Kidney (tissue), 13 donors: ENCODE measurements at regions not wholly inside any gene's neighbourhood (a gene's known extent, or its start where the extent isn't known, plus 50 kb on each side); places are given as distances from the start of the nearest gene placed in this dataset.

Experiments used
- DNase-seq, 5 donors: peaks; one replicate each; pipeline ENCODE4 v3.0.0-alpha.2; 2013 to 2020
- FAIRE-seq: peaks from 2 replicates; lab custom pipeline; 2012; peaks lifted over from hg19 to GRCh38; lab: Jason Lieb, UNC
- H3K27ac ChIP-seq, 2 donors: one replicate each; pipeline ENCODE4 v1.7.0; 2013; ENCODE audit warnings: low read depth in 2 of 2, low read length in 2 of 2, inconsistent platforms in 1 of 2
- H3K27me3 ChIP-seq: one replicate; pipeline ENCODE4 v1.7.1; 2013; ENCODE audit warnings: low read length, inconsistent platforms; ENCODE audit not compliant: control insufficient read depth, insufficient read depth
- H3K36me3 ChIP-seq, 3 donors: one replicate each; pipeline versions ENCODE4 v1.7.0 to v1.7.1; 2013; ENCODE audit warnings: low read length in 3 of 3, control low read depth in 1 of 3, inconsistent platforms in 1 of 3; ENCODE audit not compliant: insufficient read depth in 3 of 3, control insufficient read depth in 2 of 3
- H3K4me1 ChIP-seq, 3 donors: one replicate each; pipeline versions ENCODE4 v1.7.0 to v1.7.1; 2013; ENCODE audit warnings: low read length in 3 of 3, inconsistent platforms in 1 of 3, low read depth in 1 of 3; ENCODE audit not compliant: control insufficient read depth in 2 of 3, insufficient read depth in 2 of 3
- H3K4me3 ChIP-seq, 3 donors: one replicate each; pipeline versions ENCODE4 v1.7.0 to v1.8.1; 2013; ENCODE audit warnings: low read length in 3 of 3, control low read depth in 1 of 3, inconsistent platforms in 1 of 3
- H3K9ac ChIP-seq, 3 donors: one replicate each; pipeline versions ENCODE4 v1.7.0 to v1.7.1; 2013; ENCODE audit warnings: low read length in 3 of 3, control low read depth in 1 of 3, inconsistent platforms in 1 of 3
- H3K9me3 ChIP-seq, 3 donors: one replicate each; pipeline versions ENCODE4 v1.7.0 to v1.7.1; 2013; ENCODE audit warnings: low read length in 3 of 3, control low read depth in 1 of 3, inconsistent platforms in 1 of 3; ENCODE audit not compliant: control insufficient read depth in 2 of 3, insufficient read depth in 1 of 3
- CTCF ChIP-seq: IDR thresholded peaks from 3 replicates; pipeline ENCODE4 v1.5.1; 2012; ENCODE audit warnings: mild to moderate bottlenecking, moderate library complexity, borderline replicate concordance; ENCODE audit not compliant: insufficient read depth; ENCODE audit errors: extremely low read depth
- intact Hi-C: fragments of 100-400 bp; cut with DNase I; formaldehyde crosslinking; loops from one replicate; pipeline ENCODE4 v1.11.1; 2022
- donor health status: control.
- donor health status: control.
- donor health status: control.
- donor health status: control.
- donor health status: control.
- donor health status: DM: yes; HTN: yes; CAD: no.
- donor health status: Normal renal cell carcinoma (clear cell type).

- H3K36me3 ChIP-seq: no peaks in the 10 kb centered on the region
Measured at GRCh38 chr20:24370911-24371695, 98.3 kb upstream of the SYNDIG1 start.

DNA sequence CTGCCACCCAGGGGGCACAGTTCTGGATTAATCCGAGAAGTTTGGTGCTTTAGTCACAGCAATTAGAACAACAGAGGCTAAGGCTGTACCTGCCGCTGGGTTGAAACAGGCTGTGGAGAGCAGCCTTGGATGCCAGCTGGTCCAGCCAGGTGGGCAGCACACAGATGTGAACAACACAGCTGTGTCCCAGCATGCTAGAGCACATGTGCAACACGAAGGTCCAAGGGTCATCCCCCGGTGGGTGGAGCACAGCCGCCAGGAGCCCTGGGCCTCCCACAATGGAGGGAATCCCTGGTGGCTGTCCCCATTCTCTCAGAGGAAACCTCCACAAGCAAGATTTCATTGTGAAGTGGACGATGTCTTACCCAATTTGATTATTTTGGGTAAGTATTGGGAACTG is 99.2 kb upstream of the SYNDIG1 start:
- TF ChIP-seq CTCF: no peak
- H3K27ac ChIP-seq: no peak overlapping the region
- no peak overlapping the region for H3K4me3 ChIP-seq
- no peaks in the 10 kb centered on the region for H3K36me3 ChIP-seq
- no peaks in the 10 kb centered on the region for H3K9me3 ChIP-seq
- no peak for FAIRE-seq
- no peak for DNase-seq
- H3K9ac ChIP-seq: no peak overlapping the region
- no peaks in the 10 kb centered on the region for H3K27me3 ChIP-seq
- intact Hi-C loops: no loop called here
- H3K4me1 ChIP-seq: no peaks in the 10 kb centered on the region

More at GRCh38 chr20:24370911-24371695, 98.3 kb upstream of the SYNDIG1 start:
- DNase-seq: peak in 1 of 5 donors; percentile 19
- TF ChIP-seq CTCF: no peak
- no peak for FAIRE-seq
- Histone ChIP-seq H3K4me3 (no peak overlapping the region), H3K4me1 (no peaks in the 10 kb centered on the region), H3K9ac (no peak overlapping the region), H3K9me3 (no peaks in the 10 kb centered on the region), H3K27me3 (no peaks in the 10 kb centered on the region), H3K27ac (no peak overlapping the region)
- intact Hi-C loops: no loop called here

DNA sequence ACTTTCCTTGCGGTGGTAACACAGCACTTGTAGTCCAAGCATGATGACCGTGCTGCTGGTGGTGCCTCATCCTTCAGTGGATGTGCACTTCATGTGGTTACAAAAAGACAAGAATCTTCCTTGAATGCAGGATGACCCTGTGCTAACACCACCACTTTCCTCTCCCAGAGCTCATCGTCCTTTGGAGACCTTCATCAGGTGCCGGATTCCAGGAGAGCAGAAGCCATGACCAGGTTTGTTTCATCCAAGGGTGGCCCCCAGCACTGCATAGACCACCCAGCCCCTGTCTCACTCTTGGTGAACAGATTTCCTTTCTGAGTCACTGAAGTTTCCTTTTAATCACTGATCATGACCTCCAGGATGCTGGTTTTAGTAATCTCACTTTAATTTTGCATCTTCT is 101.2 kb upstream of the SYNDIG1 start:
- no peaks in the 10 kb centered on the region for H3K27me3 ChIP-seq
- H3K36me3 ChIP-seq: no peaks in the 10 kb centered on the region
- H3K4me3 ChIP-seq: no peak overlapping the region
- TF ChIP-seq CTCF: no peak
- no peak overlapping the region for H3K27ac ChIP-seq
- H3K4me1 ChIP-seq: no peaks in the 10 kb centered on the region
- DNase-seq: no peak
- intact Hi-C loops: no loop called here
- no peaks in the 10 kb centered on the region for H3K9me3 ChIP-seq
- H3K9ac ChIP-seq: no peak overlapping the region
- FAIRE-seq: no peak
